GM12891 (cell line): ENCODE measurements at regions not wholly inside any gene's neighbourhood (a gene's known extent, or its start where the extent isn't known, plus 50 kb on each side); places are given as distances from the start of the nearest gene placed in this dataset.
"Not testable (repeated sequence)": the region's sequence is repeated elsewhere in the genome, so short reads cannot be mapped to it uniquely, and the experiment has no call there.

Experiments used
- POLR2A ChIP-seq: IDR thresholded peaks from 2 replicates; pipeline ENCODE4 v1.6.1; 2011; ENCODE audit warnings: low read depth, low read length, control low read depth
- POLR2AphosphoS5 ChIP-seq: IDR thresholded peaks from 2 replicates; pipeline ENCODE4 v1.6.1; 2011; ENCODE audit warnings: low read depth, low read length, control low read depth

DNA sequence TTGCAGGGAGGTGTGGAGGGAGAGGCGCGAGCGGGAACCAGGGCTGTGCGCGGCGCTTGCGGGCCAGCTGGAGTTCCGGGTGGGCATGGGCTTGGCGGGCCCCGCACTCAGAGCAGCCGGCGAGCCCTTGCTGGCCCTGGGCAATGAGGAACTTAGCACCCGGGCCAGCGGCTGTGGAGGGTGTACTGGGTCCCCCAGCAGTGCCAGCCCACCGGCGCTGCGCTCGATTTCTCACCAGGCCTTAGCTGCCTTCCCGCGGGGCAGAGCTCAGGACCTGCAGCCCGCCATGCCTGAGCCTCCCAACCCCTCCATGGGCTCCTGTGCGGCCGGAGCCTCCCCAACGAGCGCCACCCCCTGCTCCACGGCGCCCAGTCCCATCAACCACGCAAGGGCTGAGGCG is 243.2 kb downstream of the TFAP2A start:
- TF ChIP-seq POLR2AphosphoS5, POLR2A: not testable (repeated sequence)
